Peyer's patch (tissue), 4 donors: ENCODE measurements at regions not wholly inside any gene's neighbourhood (a gene's known extent, or its start where the extent isn't known, plus 50 kb on each side); places are given as distances from the start of the nearest gene placed in this dataset.
"Not testable (repeated sequence)": the region's sequence is repeated elsewhere in the genome, so short reads cannot be mapped to it uniquely, and the experiment has no call there.

ENCODE experiments used
- CTCF ChIP-seq, 6 experiments: fragments of 450-650 bp in 4 of 6; fragments of 200-600 bp in 2 of 6; sonication (generic) in 1 of 6; IDR thresholded peaks; one replicate each; pipeline ENCODE4 v1.5.1; 2017 to 2019; ENCODE audit warnings: antibody characterized with exemption in 6 of 6, mild to moderate bottlenecking in 3 of 6, moderate library complexity in 1 of 6
- POLR2A ChIP-seq, 2 donors: fragments of 450-650 bp; IDR thresholded peaks; one replicate each; pipeline ENCODE4 v1.5.1; 2017; ENCODE audit warnings: antibody characterized with exemption in 2 of 2, mild to moderate bottlenecking in 2 of 2, moderate library complexity in 2 of 2

- TF ChIP-seq CTCF, POLR2A (IDR thresholded peaks at IDR 0.05): not testable (repeated sequence)
Measured at GRCh38 chr16:35614883-35615282, 2155.5 kb downstream of the TP53TG3F start.
